K562 (cell line): ENCODE measurements at regions not wholly inside any gene's neighbourhood (a gene's known extent, or its start where the extent isn't known, plus 50 kb on each side); places are given as distances from the start of the nearest gene placed in this dataset.

ENCODE experiments used
- BRCA1 ChIP-seq, 2 experiments: fragments of 450-650 bp in 1 of 2; sonication (generic) in 1 of 2; formaldehyde crosslinking in 1 of 2; IDR thresholded peaks; 2 replicates each; pipeline versions ENCODE4 v1.5.0 to v1.6.1; 2017 to 2020; ENCODE audit warnings: mild to moderate bottlenecking in 1 of 2, missing genetic modification reagents in 1 of 2
- GATAD2B ChIP-seq: fragments of 450-650 bp; IDR thresholded peaks from 2 replicates; pipeline ENCODE4 v1.6.1; 2017; ENCODE audit warnings: mild to moderate bottlenecking, borderline replicate concordance

DNA sequence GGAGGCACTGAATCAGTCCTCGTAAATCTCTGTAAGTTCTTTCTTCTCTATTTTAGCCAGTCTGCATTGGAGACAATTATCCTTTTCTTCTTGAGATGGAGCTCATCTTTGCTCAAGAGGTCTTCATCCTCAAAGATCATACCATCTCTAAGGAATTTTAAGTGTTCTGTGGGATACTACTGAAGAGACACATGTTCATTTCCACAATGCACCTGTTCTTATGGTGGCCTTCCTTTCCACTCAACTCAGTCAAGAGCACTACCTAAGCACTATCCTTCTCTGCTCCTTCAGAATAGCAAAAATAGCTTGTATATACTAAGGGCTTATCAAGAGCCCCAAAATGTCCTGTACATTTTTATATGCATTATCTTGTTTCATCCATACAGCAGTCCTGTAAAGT, 214.0 kb downstream of the KLF5 start:
- no peak for TF ChIP-seq BRCA1 (IDR thresholded peaks at IDR 0.05)
- TF ChIP-seq BRCA1 (CRISPR knock-in tag; IDR thresholded peaks at IDR 0.05): no peak
- TF ChIP-seq GATAD2B: no peak
